Lung (tissue), 11 donors: ENCODE measurements at regions not wholly inside any gene's neighbourhood (a gene's known extent, or its start where the extent isn't known, plus 50 kb on each side); places are given as distances from the start of the nearest gene placed in this dataset.

Experiments
- ATAC-seq: fragments of 200-7000 bp; cut with Tn5 transposase; one replicate; pipeline ENCODE4 v1.9.1; 2020; ENCODE audit warnings: moderate number of reproducible peaks; ENCODE audit not compliant: insufficient read depth, low FRiP score
- DNase-seq, 3 donors: peaks; one replicate each; pipeline ENCODE4 v3.0.0-alpha.2; 2013 to 2017
- H3K27ac ChIP-seq, 2 donors: one replicate each; pipeline ENCODE4 v1.5.1; 2013; ENCODE audit warnings: mild to moderate bottlenecking in 2 of 2, moderate library complexity in 2 of 2, control low read depth in 1 of 2, inconsistent platforms in 1 of 2, low read depth in 1 of 2, low read length in 1 of 2
- H3K27me3 ChIP-seq, 3 donors: one replicate each; pipeline ENCODE4 v1.5.1; 2013; ENCODE audit warnings: low read length in 2 of 3; ENCODE audit not compliant: control insufficient read depth in 3 of 3, insufficient read depth in 3 of 3
- H3K36me3 ChIP-seq, 4 donors: one replicate each; pipeline ENCODE4 v1.5.1; 2013; ENCODE audit warnings: low read length in 4 of 4, mild to moderate bottlenecking in 1 of 4, moderate library complexity in 1 of 4; ENCODE audit not compliant: control insufficient read depth in 4 of 4, insufficient read depth in 4 of 4
- H3K4me1 ChIP-seq, 5 donors: one replicate each; pipeline ENCODE4 v1.5.1; 2013; ENCODE audit warnings: low read length in 5 of 5, mild to moderate bottlenecking in 2 of 5, moderate library complexity in 1 of 5; ENCODE audit not compliant: control insufficient read depth in 5 of 5, insufficient read depth in 5 of 5
- H3K4me3 ChIP-seq: one replicate; pipeline ENCODE4 v1.5.1; 2013; ENCODE audit warnings: mild to moderate bottlenecking, control low read depth, moderate library complexity
- H3K9ac ChIP-seq, 2 donors: one replicate each; pipeline ENCODE4 v1.5.1; 2013; ENCODE audit warnings: low read length in 2 of 2, control low read depth in 1 of 2; ENCODE audit not compliant: insufficient read depth in 1 of 2
- H3K9me3 ChIP-seq, 4 donors: one replicate each; pipeline ENCODE4 v1.5.1; 2013; ENCODE audit warnings: low read length in 3 of 4, mild to moderate bottlenecking in 1 of 4, moderate library complexity in 1 of 4; ENCODE audit not compliant: control insufficient read depth in 4 of 4, insufficient read depth in 3 of 4
- WGBS, 2 donors: extraction: QIAGEN DNeasy Blood & Tissue Kit; methylation state at CpG; one replicate each; pipeline ENCODE4 v1.1.7; 2013; 5-methylcytosine and 5-hydroxymethylcytosine counted together
- TF ChIP-seq, protein P1 (sequence below): IDR thresholded peaks from 2 replicates; pipeline ENCODE4 v1.5.1; 2012; ENCODE audit warnings: mild to moderate bottlenecking; ENCODE audit errors: control extremely low read depth, extremely low read depth
- donor health status: control.
- donor health status: control.
- donor health status: Bipolar disorder and iron deficiency.
- donor health status: healthy.
- donor health status: DM: yes; HTN: yes; CAD: no.

DNA sequence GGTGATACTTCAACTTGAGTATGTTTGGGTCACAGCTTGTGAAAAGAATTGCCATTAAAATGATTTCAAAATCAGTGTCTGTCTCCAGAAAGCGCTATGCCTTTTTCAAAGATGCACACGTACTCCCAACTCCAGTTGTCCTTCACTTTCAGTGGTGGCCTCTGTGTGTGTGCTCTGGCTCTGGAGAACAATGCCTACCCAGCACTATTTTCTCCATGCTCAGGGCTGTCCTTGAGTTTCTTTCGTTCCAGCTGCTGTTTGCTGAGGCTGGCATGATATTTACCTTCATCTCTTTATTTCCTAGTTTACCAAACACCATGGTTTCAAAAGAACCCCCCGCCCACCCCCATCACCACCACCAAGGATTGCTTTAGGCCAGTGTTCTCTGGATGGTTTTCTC lies 136.8 kb downstream of the QRSL1 start:
- H3K36me3 ChIP-seq: no peaks in the 10 kb centered on the region
- TF ChIP-seq, protein P1, sequence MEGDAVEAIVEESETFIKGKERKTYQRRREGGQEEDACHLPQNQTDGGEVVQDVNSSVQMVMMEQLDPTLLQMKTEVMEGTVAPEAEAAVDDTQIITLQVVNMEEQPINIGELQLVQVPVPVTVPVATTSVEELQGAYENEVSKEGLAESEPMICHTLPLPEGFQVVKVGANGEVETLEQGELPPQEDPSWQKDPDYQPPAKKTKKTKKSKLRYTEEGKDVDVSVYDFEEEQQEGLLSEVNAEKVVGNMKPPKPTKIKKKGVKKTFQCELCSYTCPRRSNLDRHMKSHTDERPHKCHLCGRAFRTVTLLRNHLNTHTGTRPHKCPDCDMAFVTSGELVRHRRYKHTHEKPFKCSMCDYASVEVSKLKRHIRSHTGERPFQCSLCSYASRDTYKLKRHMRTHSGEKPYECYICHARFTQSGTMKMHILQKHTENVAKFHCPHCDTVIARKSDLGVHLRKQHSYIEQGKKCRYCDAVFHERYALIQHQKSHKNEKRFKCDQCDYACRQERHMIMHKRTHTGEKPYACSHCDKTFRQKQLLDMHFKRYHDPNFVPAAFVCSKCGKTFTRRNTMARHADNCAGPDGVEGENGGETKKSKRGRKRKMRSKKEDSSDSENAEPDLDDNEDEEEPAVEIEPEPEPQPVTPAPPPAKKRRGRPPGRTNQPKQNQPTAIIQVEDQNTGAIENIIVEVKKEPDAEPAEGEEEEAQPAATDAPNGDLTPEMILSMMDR: no peak
- H3K9me3 ChIP-seq: peaks cover 0 to 11% (median 1%) of the 10 kb centered on the region in 4 donors
- no peak overlapping the region for H3K9ac ChIP-seq
- ATAC-seq (no peak), DNase-seq (no peak)
- no peak overlapping the region for H3K4me3 ChIP-seq
- no peak overlapping the region for H3K27ac ChIP-seq
- H3K27me3 ChIP-seq: no peaks in the 10 kb centered on the region
- WGBS, 2 donors: 86 to 95% methylated on average over 4 of the region's 4 CpGs
- H3K4me1 ChIP-seq: no peaks in the 10 kb centered on the region

DNA sequence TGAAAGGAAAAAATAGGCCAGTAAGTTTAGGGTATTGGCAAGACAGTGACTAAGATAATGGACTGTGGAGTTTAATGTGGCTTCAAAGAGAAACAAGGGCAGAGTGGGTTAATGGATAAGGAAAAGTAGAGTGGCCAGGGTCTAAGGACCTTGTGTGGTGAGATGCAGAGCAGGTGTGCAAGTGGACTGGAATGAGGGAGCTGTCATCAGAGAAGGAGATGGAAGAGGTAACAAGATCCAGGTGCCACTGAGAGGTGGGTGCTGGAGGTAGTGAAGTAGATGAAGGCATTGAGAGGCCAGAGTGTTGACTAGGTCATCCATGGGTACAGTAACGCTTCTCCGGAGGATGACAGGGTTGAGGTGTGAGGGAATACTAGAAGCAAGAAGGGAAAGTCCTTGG lies 136.1 kb downstream of the QRSL1 start:
- 91 to 98% methylated on average over 2 of the region's 2 CpGs for WGBS, 2 donors

DNA sequence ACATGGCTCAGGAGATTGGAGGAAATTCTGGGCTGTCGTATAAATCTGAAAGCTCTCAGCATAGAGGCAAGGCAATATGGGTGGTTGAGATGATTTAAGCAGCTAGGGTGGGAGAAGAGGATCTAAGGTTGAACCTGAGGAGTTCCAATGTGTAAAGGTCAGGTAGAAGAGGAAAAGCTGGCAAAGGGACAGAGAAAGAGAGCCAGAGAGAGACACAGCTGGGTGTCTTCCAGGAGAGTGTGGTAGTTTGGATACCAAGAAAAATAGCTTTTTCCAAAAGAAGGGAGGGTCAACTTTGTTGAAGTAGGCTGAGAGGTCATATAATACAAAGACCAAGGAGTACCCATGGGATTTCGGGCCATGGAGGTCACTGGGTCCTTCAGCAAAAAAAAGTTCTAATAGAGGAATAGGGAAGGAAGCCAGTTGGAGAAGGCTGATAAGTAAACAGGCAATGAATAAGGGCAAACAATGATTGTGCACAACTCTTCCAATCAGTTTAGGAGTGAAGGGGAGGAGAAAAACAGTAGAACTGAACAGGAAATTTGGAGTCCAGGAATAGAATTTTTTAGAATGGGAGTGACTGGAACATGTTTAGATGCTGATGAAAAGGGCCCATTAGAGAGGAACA lies 135.1 kb downstream of the QRSL1 start:
- H3K36me3 ChIP-seq: no peaks in the 10 kb centered on the region
- DNase-seq (no peak), ATAC-seq (no peak)
- H3K27ac ChIP-seq: no peak overlapping the region
- TF ChIP-seq, protein P1: no peak
- H3K9me3 ChIP-seq: peaks cover 0 to 2% (median under 1%) of the 10 kb centered on the region in 4 donors
- H3K4me3 ChIP-seq: no peak overlapping the region
- H3K27me3 ChIP-seq: no peaks in the 10 kb centered on the region
- H3K4me1 ChIP-seq: no peaks in the 10 kb centered on the region
- WGBS, 2 donors: 78 to 83% methylated on average over 2 of the region's 2 CpGs
- H3K9ac ChIP-seq: no peak overlapping the region

More for the DNA sequence above, 136.1 kb downstream of the QRSL1 start:
- Histone ChIP-seq H3K27me3 (no peaks in the 10 kb centered on the region), H3K36me3 (no peaks in the 10 kb centered on the region), H3K4me1 (no peaks in the 10 kb centered on the region), H3K9me3 (peaks cover 0 to 5% (median 1%) of the 10 kb centered on the region in 4 donors), H3K27ac (no peak overlapping the region), H3K9ac (no peak overlapping the region), H3K4me3 (no peak overlapping the region)
- ATAC-seq (no peak), DNase-seq (no peak)
- TF ChIP-seq, protein P1: no peak

DNA sequence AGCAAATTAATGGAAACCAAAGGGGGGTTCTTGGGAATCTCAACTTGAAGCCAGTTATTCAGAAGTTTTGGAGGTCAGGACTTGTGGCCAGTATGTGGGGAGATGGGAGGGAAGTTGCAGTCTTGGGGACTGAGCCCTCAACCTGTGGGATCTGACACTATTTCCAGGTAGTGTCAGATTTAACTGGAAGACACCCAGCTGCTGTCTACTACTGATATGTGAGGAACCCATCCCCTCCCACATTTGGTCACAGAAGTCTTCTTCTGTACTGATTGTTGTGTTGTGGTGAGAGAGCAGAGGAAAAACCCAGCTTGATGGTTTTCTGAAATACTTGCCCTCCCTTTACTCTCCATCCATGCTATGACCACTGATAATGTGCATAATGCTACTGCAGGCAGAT lies 134.0 kb downstream of the QRSL1 start:
- Histone ChIP-seq H3K4me3 (no peak overlapping the region), H3K4me1 (no peaks in the 10 kb centered on the region), H3K9me3 (peaks cover 0 to 4% (median under 1%) of the 10 kb centered on the region in 4 donors), H3K36me3 (no peaks in the 10 kb centered on the region), H3K27ac (no peak overlapping the region), H3K9ac (no peak overlapping the region), H3K27me3 (no peaks in the 10 kb centered on the region)
- DNase-seq (no peak), ATAC-seq (no peak)
- TF ChIP-seq, protein P1: no peak
